Neural cell (in vitro differentiated cells): ENCODE measurements at regions not wholly inside any gene's neighbourhood (a gene's known extent, or its start where the extent isn't known, plus 50 kb on each side); places are given as distances from the start of the nearest gene placed in this dataset.

ENCODE experiments used
- EZH2 ChIP-seq: fragments of 200-600, 300-800 bp; shearing (Covaris generic), sonication (generic); IDR thresholded peaks from 2 replicates; pipeline ENCODE4 v1.6.1; 2014; ENCODE audit warnings: antibody characterized with exemption, low read length, borderline replicate concordance, mild to moderate bottlenecking; ENCODE audit not compliant: insufficient read depth, poor library complexity, severe bottlenecking
- POLR2AphosphoS5 ChIP-seq: IDR thresholded peaks from 2 replicates; pipeline ENCODE4 v1.6.1; 2012
- TAF1 ChIP-seq: IDR thresholded peaks from 2 replicates; pipeline ENCODE4 v1.6.1; 2012; ENCODE audit warnings: low read depth
- TF ChIP-seq, protein P1 (sequence below): fragments of 450-650 bp; IDR thresholded peaks from 2 replicates; pipeline ENCODE4 v1.5.1; 2014; ENCODE audit warnings: antibody characterized with exemption, mild to moderate bottlenecking, moderate library complexity; ENCODE audit not compliant: poor library complexity, severe bottlenecking

DNA sequence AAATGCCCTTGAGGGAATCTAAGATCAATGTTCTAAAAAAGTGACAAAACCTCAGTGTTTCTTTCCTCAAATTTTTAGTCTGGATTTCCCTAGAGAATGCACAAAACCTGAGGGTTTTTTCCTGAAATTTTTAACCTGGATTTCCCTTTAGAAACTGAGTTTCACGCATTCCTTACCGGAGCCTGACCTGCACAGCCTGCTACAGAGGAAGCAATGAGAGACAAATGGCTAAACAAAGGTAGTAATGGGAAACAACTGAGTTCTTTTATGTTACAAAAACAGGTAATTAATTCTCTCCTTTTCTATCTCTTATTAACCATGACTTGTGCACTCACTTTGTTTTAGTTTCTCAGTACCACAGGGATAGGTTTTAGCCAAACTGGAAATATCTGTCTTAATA is 281.7 kb upstream of the NT5E start:
- TF ChIP-seq, protein P1, sequence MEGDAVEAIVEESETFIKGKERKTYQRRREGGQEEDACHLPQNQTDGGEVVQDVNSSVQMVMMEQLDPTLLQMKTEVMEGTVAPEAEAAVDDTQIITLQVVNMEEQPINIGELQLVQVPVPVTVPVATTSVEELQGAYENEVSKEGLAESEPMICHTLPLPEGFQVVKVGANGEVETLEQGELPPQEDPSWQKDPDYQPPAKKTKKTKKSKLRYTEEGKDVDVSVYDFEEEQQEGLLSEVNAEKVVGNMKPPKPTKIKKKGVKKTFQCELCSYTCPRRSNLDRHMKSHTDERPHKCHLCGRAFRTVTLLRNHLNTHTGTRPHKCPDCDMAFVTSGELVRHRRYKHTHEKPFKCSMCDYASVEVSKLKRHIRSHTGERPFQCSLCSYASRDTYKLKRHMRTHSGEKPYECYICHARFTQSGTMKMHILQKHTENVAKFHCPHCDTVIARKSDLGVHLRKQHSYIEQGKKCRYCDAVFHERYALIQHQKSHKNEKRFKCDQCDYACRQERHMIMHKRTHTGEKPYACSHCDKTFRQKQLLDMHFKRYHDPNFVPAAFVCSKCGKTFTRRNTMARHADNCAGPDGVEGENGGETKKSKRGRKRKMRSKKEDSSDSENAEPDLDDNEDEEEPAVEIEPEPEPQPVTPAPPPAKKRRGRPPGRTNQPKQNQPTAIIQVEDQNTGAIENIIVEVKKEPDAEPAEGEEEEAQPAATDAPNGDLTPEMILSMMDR = no peak
- no peak for TF ChIP-seq TAF1
- no peak for TF ChIP-seq EZH2
- no peak for TF ChIP-seq POLR2AphosphoS5
